A673 (cell line): ENCODE measurements at regions not wholly inside any gene's neighbourhood (a gene's known extent, or its start where the extent isn't known, plus 50 kb on each side); places are given as distances from the start of the nearest gene placed in this dataset.

Experiments
- BruUV-seq: library from RNA; stranded (reverse); fragments of 400-500 nt; replicated peaks from 2 replicates; lab custom pipeline; 2021; lab: Mats Ljungman, UMichigan
- CTCF ChIA-PET: fragments of 300-600 bp; sonication (Branson Sonifier 250); formaldehyde crosslinking; loops from one replicate; lab custom pipeline; 2022; ENCODE audit warnings: antibody characterized with exemption; lab: Charles Lee
- POLR2A ChIA-PET: fragments of 300-600 bp; sonication (Branson Sonifier 250); formaldehyde crosslinking; loops from one replicate; lab custom pipeline; 2022; ENCODE audit warnings: antibody characterized with exemption; ENCODE audit not compliant: low non-redundant PET; lab: Charles Lee
- DNase-seq: peaks from one replicate; pipeline ENCODE4 v3.0.0-alpha.2; 2015; ENCODE audit warnings: low spot score
- H3K27ac ChIP-seq: fragments of 200-600 bp; sonication (generic); 2 replicates; pipeline ENCODE4 v1.5.1; 2016; ENCODE audit warnings: mixed run types, low read depth, mild to moderate bottlenecking, mixed read lengths, antibody characterized with exemption, low read length; ENCODE audit not compliant: poor library complexity, severe bottlenecking
- H3K27me3 ChIP-seq: fragments of 200-600 bp; sonication (generic); replicated peaks from 2 replicates; pipeline ENCODE4 v1.6.1; 2017; ENCODE audit warnings: mixed run types, low read depth, mild to moderate bottlenecking, mixed read lengths, antibody characterized with exemption, low read length; ENCODE audit not compliant: insufficient read depth, poor library complexity
- H3K36me3 ChIP-seq: fragments of 200-600 bp; sonication (generic); 2 replicates; pipeline ENCODE4 v1.6.1; 2016; ENCODE audit warnings: mixed run types, mild to moderate bottlenecking, mixed read lengths, antibody characterized with exemption, low read length; ENCODE audit not compliant: insufficient read depth, poor library complexity, severe bottlenecking
- H3K4me1 ChIP-seq: fragments of 200-600 bp; sonication (generic); 2 replicates; pipeline ENCODE4 v1.6.1; 2017; ENCODE audit warnings: mixed run types, mild to moderate bottlenecking, mixed read lengths, antibody characterized with exemption, low read length; ENCODE audit not compliant: insufficient read depth, poor library complexity, severe bottlenecking
- H3K4me3 ChIP-seq: fragments of 200-600 bp; sonication (generic); 2 replicates; pipeline ENCODE4 v1.5.1; 2016; ENCODE audit warnings: low read depth, mixed run types, mild to moderate bottlenecking, mixed read lengths, low read length; ENCODE audit not compliant: poor library complexity, severe bottlenecking
- H3K9me3 ChIP-seq: fragments of 200-600 bp; sonication (generic); 2 replicates; pipeline ENCODE4 v1.6.1; 2016; ENCODE audit warnings: mixed run types, low read depth, mild to moderate bottlenecking, mixed read lengths, antibody characterized with exemption, low read length; ENCODE audit not compliant: poor library complexity, severe bottlenecking
- CTCF ChIP-seq: fragments of 300-800, 200-600 bp; sonication (generic); conservative IDR thresholded peaks from 2 replicates; pipeline ENCODE4 v1.5.1; 2017; ENCODE audit warnings: low read depth, mild to moderate bottlenecking, antibody characterized with exemption, low read length, moderate library complexity, mixed read lengths
- EZH2 ChIP-seq: fragments of 200-600 bp; sonication (generic); IDR thresholded peaks from 2 replicates; pipeline ENCODE4 v1.6.1; 2017; ENCODE audit warnings: borderline replicate concordance, low read depth, mild to moderate bottlenecking, mixed read lengths, antibody characterized with exemption, low read length; ENCODE audit not compliant: poor library complexity, severe bottlenecking
- intact Hi-C: fragments of 100-400 bp; cut with micrococcal nuclease; formaldehyde crosslinking; loops from one replicate; pipeline ENCODE4 v1.10.0; 2022; ENCODE audit not compliant: unreplicated experiment

DNA sequence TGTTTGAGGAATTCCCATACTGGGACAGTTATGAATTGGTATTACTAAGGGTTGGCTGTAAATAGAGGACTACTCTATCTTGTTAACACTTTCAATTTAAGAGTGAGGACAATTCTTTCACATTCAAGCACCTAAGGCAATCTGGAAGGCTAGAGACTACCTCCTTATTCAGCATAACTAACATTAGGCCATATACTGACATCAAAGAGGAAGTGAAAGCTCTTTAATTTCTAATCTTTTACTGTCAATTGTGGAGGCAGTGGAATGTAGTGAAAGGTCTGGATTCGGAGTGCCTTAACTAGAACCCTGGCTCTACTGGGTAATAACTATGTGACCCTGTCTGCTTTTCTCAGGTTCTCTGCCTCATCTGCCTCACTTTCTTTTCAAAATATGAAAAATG, 134.0 kb downstream of the UFM1 start:
- DNase-seq, result no peak
- Histone ChIP-seq H3K36me3 (no peaks in the 10 kb centered on the region), H3K4me3 (no peak overlapping the region), H3K27me3 (peaks cover 5% of the 10 kb centered on the region), H3K4me1 (no peaks in the 10 kb centered on the region), H3K9me3 (no peaks in the 10 kb centered on the region), H3K27ac (no peak overlapping the region)
- intact Hi-C loops, result no loop called here
- no peak for TF ChIP-seq CTCF
- TF ChIP-seq EZH2, result no peak
- POLR2A ChIA-PET, result no interaction called here
- no TSS peak for BruUV-seq
- CTCF ChIA-PET, result no interaction called here

DNA sequence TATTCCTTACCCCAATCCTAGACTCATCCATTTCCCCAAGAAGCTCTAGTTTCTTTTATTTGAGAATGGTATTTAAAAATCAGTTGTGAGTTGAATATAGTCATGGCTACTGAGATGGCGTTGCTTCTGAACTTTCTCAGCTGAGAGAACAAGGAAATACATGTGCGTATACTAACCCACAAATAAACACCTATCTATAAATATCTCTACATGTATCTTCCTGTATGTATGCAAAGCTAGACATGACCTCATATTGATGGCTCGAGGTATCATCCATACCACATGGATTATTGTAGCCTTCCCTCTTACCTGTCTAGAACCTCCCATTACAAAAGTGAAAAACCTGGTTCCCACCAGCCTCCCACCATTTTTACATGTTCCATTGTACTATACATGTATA, 141.0 kb downstream of the UFM1 start:
- H3K4me1 ChIP-seq, result no peaks in the 10 kb centered on the region
- intact Hi-C loops, result no loop called here
- BruUV-seq, result no TSS peak
- no peaks in the 10 kb centered on the region for H3K27me3 ChIP-seq
- H3K4me3 ChIP-seq, result no peak overlapping the region
- H3K36me3 ChIP-seq, result no peaks in the 10 kb centered on the region
- ChIA-PET POLR2A (interaction anchor here (0.6 kb wide), 1 partner anchor 92 kb away, joined by 3 read pairs; no protein-coding TSS in a partner anchor), CTCF (no interaction called here)
- TF ChIP-seq CTCF (no peak), EZH2 (no peak)
- no peak for DNase-seq
- H3K27ac ChIP-seq, result no peak overlapping the region
- H3K9me3 ChIP-seq, result no peaks in the 10 kb centered on the region

DNA sequence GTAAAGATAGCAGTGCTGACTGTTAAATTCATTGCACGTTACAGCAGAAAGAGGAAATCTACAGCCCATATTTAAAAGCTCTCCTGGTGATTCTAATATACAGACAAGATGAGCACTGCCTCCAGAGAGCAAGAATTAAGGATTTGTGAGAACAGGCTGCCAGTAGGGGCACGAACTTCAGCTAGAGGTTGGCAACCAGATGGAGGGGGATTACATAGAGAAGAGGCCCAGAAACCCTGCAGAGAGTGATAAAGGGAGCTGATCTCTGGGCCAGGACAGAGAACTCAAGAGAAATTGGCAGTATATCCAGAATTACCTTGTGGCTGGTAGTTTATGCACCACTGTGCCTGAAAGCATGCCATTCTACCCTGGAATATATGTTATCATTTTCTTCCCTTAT, 144.8 kb downstream of the UFM1 start:
- CTCF ChIA-PET, result no interaction called here

More for the DNA sequence above, 144.8 kb downstream of the UFM1 start:
- intact Hi-C loops, result no loop called here
- Histone ChIP-seq H3K36me3 (no peaks in the 10 kb centered on the region), H3K4me1 (no peaks in the 10 kb centered on the region), H3K27ac (no peak overlapping the region), H3K4me3 (no peak overlapping the region), H3K27me3 (no peaks in the 10 kb centered on the region), H3K9me3 (no peaks in the 10 kb centered on the region)
- DNase-seq, result no peak
- POLR2A ChIA-PET, result no interaction called here
- BruUV-seq, result no TSS peak
- TF ChIP-seq CTCF (no peak), EZH2 (no peak)
